Hematopoietic multipotent progenitor cell treated with erythropoietin and hydrocortisone succinate and interleukin-3 and kit ligand, for 17 days (in vitro differentiated cells): ENCODE measurements at regions not wholly inside any gene's neighbourhood (a gene's known extent, or its start where the extent isn't known, plus 50 kb on each side); places are given as distances from the start of the nearest gene placed in this dataset.

Source experiments
- DNase-seq: peaks from one replicate; pipeline ENCODE4 v3.0.0-alpha.2; 2015; ENCODE audit warnings: low spot score

GRCh38 chr4:177573507-177573906 lies 131.3 kb upstream of the AGA start:
- DNase-seq: no peak

GRCh38 chr4:177574446-177574845 lies 132.2 kb upstream of the AGA start:
- DNase-seq: no peak

GRCh38 chr4:177579649-177580048 lies 137.4 kb upstream of the AGA start:
- DNase-seq: no peak

DNA sequence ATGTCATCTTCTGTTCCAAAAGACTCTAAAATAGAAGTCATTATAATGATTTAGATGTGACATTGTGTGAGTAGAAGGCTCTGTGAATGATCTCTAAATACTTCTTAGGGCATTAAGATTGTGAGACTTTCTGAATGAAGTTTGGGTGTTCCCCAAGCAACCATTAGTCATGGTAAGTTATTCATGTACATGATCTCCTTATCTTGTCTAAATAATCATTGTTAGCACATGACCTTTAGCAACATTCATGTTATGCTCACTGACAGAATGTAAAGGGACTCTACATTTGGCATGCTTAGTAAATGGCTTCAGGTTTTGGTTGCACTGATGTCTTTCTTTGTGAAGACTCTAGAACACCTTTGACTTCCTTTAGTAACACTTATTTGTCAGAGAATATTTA lies 140.8 kb upstream of the AGA start:
- DNase-seq: no peak

DNA sequence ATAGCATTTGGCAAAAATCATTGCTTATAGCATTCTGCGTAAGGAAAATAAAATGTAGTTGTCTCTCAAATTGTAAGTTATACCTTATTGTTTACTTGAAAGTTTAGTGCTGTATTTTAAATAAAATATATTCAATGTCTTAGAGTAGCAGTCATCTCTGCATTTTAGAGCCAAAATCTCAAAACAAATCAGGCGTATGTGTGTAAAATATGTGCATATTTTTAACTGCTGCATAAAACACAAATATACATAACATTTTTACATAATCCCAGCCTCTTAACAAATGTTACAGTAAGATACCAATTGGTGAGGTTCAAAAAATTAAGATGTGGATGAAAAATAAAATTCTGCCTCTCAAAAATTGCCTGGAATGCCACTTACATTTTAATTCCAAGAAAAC lies 145.8 kb upstream of the AGA start:
- no peak for DNase-seq

GRCh38 chr4:177595386-177595785 lies 153.1 kb upstream of the AGA start:
- DNase-seq: no peak

DNA sequence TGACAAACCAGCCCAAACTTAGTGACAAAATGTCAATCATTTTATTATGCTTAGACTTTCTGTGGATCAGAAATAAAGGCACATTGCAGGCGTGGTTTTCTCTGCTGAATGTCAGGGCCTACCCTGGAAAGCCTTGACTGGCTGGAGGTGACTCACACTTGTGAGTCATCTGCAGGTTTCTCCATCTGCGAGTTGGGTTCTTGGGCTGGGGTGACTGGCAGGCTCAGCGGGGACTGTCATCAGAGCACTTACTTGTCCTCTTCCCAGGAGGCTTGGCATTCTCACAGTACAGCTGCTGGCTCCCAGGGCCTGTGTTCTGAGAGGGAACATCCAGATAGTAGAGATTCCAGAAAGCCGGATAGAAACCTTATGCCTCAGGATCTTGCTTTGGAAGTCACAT lies 153.8 kb upstream of the AGA start:
- DNase-seq: no peak

GRCh38 chr4:177596991-177597390 lies 154.8 kb upstream of the AGA start:
- no peak for DNase-seq

- no peak for DNase-seq
These were observed 163.0 kb upstream of the AGA start for GRCh38 chr4:177605252-177605651.

DNA sequence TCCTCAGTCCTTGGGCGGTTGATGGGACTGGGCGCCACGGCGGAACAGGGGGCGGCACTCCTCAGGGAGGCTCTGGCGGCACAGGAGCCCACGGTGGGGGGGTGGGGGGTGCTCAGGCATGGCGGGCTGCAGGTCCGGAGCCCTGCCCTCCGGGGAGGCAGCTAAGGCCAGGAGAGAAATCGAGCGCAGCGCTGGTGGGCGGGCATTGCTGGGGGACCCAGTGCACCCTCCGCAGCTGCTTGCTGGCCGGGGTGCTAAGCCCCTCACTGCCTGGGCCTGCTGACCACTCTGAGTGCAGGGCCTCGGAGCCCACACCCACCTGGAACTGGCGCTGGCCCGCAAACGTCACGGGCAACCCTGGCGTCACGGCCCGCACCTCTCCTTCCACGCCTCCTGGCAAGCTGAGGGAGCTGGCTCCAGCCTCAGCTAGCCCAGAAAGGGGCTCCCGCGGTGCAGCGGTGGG lies 164.9 kb upstream of the AGA start:
- DNase-seq: no peak

GRCh38 chr4:177611974-177612664 lies 169.9 kb upstream of the AGA start:
- no peak for DNase-seq

DNA sequence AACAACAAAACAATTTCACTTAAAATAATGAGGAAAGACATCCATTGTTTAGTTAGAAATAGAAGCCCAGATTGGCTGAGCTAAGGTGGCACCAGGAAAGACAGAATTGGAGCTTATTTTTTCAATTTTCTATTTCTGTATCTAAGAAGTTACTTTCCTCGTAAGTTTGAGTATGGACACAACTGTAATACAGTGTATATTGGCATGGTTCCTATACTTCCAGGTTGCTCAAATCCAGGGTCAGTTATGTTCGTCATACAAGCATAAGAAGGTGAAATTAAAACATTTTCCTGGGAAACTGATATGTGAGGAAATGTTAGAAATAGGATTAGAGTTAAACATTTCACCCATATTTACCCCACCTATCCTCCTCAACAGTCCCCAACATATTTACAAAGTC lies 170.4 kb upstream of the AGA start:
- no peak for DNase-seq

- no peak for DNase-seq
These were observed 190.2 kb upstream of the AGA start for GRCh38 chr4:177632481-177632880.

DNA sequence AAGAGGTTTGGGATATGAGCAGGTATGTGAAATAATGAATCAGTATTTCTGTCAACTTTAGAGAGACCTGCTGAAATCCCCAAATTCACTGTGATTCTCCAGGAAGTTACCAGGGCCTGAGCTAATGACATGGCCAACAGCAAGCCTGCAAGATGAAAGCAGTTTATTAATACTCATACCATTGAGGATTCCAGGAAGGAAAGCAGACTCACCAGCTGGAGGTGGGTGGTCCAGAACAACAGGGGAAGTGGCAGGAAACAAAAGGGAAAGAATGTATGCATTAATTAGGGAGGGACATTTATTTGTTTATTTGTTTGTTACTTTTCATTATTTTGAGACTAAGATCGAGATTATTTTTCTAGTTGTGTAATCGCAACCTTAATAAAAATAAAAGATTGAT lies 196.6 kb upstream of the AGA start:
- DNase-seq: no peak

DNA sequence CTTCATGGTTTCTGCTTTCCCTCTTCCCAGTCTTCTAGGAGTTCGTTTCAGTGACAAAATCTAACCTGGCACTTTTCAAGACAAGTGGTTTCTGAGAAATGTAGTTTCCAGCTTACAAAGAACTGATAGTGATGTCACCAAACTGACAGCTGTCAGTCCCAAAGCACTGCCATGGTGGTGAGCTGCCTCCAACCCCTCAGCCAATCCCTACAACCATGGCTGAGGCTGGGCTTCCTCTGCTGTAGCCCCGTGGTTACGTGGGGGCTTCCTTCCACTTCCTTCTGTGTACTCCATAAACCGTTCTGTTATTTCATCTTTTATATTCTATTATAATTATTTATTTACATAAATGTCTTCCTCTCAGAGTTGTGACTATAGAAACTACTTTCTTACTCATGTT lies 198.6 kb upstream of the AGA start:
- no peak for DNase-seq

GRCh38 chr4:177660223-177660622 lies 218.0 kb upstream of the AGA start:
- DNase-seq: no peak

GRCh38 chr4:177667687-177668086 lies 225.4 kb upstream of the AGA start:
- no peak for DNase-seq

- DNase-seq: no peak
These were observed 229.2 kb upstream of the AGA start for GRCh38 chr4:177671387-177671786.

DNA sequence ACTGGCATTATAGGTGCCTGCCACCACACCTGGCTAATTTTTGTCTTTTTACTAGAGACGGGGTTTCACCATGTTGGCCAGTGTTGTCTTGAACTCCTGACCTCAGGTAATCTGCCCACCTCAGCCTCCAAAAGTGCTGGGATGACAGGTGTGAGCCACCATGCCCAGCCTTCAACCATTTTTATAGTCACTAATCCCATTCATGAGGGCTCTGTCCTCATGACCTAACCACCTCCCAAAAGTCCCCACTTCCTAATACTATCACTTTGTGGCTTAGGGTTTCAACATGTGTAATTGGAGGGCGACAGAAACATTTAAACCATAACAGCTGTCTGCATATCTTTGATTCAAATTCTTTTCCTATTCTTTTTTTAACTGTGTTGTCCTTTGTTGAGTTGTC lies 229.6 kb upstream of the AGA start:
- DNase-seq: no peak

DNA sequence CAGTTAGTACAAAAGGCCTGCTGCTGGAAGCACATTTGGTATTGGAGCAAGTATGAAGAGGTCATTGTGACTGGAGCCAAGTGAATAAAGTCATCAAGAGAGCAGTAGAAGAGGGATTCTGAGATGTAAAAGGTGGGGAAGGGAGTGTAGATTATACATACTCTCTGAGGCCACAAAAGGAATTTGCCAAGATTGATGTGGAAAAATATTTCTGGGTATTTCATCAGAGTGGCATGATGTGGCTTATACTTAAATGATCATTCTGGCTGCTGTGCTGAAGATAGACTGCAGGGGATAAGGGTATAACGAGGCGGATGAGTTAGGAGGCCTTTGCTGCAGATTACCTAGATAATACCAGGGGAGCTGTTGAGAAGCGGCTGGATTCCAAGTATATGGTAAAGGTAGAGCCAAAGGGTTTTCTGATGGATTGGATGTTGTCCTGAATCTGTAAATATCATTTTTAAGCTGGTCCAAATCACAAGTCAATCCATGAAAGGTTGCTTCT lies 231.8 kb upstream of the AGA start:
- no peak for DNase-seq

DNA sequence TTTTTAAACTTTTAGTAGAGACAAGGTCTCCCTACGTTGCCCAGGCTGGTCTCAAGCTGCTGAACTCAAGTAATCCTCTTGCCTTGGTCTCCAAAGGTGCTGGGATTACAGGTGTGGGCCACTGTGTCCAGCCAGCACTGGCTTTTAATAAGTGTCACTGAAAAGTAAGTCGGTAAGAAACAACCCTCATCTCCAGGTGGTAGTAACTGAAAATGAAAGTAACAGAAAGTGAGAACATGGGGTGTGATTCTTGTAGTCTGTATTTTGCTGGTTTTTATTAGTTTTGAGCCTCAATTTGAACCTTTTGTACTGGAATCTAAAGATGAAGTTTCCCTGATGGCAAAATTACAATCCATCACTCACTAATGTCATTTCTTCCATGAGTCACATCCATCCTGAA lies 238.1 kb upstream of the AGA start:
- DNase-seq: no peak

DNA sequence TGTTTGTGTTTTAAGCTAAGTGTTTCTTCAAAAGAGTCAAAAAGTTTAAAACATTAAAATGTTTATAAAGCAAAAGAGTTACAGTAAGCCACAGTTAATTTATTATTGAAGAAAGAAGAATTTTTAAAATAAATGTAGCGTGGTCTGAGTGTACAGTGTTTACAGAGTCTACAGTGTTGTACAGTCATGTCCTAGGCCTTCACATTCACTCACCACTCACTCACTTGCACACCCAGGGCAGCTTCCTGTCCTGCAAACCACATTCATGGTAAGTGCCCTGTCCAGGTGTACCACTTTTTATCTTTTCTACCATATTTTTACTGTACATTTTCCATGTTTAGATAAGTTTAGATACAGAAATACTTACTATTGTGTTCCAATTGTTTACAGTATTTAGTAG lies 239.7 kb upstream of the AGA start:
- no peak for DNase-seq

DNA sequence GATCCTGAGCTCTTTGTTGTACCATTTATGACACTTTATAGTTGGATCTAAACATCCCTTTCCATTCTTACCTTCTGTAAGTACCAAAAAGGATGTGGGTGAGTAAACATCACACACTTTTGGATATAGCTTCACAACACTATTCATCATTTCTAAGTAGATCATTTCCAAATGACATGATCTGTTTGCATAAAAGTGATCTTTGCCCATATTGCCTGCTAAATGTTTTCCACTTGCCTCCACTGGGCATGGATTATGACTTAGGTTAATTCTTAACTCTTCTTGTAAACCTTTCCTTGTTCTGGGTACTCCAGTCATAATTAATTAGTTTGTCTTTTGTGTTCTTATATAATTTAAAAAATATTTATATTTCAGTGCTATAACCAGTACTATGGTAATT lies 244.9 kb upstream of the AGA start:
- no peak for DNase-seq

- DNase-seq: no peak
These were observed 250.7 kb upstream of the AGA start for GRCh38 chr4:177692907-177693306.
